NCI-H2029 treated with DMSO at 0.1 percent for 48 hours (cell line): ENCODE measurements at regions not wholly inside any gene's neighbourhood (a gene's known extent, or its start where the extent isn't known, plus 50 kb on each side); places are given as distances from the start of the nearest gene placed in this dataset.

Source experiments
- DNase-seq: peaks from one replicate; lab custom pipeline; 2025; lab: John Stamatoyannopoulos, UW

DNA sequence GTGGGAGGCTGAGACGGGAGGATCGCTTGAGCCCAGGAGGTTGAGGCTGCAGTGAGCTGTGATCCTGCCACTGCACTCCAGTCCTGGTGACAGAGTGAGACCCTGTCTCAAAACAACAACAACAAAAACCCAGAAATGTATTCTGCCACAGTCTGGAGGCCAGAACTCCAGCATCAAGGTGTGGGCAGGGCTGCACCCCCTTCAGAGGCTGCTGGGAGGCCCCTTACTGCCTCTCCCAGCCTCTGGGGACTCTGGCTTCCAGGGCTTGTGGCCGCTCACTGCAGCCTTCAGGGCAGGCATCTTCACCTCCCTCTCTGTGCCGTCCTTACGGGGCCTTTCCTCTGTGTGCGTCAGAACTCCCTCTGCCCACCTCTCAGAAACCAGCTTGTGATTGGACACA, 209.4 kb upstream of the GSE1 start:
- no peak for DNase-seq

DNA sequence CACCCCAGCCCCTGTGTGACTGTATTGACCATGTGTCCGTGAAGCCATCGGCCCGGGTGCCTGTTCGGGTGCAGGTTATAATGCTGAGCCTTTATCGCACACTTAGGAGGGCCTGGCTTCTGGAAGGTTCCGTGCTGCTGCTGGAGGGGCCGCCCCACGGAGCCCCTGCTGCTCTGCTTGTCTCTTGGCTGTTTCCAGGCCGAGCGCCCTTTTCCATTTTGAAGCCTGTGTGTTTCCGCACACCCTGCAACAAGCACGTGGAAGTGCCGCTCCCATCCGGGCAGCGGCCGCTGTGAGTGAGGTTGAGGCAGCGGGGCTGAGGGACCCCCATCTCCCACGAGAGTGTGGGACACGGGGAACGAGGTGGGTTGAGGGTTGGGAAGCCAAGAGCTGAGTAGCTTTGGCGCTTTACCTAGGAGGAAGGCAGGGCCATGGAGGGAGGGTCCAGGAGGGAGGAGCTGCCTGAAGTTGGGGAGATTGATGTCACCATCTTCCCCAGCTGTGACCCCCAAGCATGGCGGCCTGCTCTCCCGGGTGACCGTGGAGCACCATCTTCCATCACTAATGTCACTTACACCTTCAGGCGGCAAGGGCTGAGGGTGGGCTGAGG, 200.1 kb upstream of the GSE1 start:
- DNase-seq, result no peak

DNA sequence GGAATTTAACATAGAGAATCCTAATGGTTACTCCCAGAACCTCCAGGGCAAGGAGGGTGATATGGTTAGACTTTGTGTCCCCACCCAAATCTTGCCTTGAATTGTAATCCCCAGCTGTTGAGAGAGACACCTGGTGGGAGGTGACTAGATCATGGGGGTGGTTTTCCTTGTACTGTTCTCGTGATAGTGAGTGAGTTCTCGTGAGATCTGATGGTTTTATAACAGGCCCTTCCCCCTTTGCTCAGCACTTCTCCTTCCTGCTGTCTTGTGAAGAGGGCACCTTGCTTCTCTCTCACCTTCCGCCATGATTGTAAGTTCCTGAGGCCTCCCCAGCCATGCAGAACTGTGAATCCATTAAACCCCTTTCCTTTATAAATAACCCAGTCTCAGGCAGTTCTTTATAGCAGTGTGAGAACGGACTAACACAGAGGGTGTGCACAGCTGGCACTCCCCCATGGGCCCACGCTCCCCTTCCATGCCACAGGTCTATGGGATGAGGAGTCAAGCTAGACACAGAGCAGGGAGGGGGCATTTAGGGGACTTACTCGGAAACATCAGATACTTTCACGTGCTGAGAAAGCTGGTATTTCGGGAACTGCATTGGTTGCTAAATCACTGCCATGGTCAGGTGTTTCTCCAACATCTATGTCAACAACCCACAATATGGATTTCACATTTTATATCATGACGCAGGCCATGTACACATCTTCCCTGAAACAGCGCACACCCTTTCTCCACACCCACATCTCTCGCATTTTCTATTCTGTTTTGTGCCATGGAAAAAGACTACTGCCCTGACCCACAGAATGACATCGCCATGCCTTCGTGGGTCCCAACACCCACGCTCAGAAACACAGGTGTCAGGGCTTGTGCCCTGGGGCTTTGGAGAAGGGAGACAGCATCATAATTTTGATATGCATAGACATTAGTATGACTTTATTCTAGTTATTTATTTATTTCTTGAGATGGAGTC, 199.1 kb upstream of the GSE1 start:
- DNase-seq, result no peak

DNA sequence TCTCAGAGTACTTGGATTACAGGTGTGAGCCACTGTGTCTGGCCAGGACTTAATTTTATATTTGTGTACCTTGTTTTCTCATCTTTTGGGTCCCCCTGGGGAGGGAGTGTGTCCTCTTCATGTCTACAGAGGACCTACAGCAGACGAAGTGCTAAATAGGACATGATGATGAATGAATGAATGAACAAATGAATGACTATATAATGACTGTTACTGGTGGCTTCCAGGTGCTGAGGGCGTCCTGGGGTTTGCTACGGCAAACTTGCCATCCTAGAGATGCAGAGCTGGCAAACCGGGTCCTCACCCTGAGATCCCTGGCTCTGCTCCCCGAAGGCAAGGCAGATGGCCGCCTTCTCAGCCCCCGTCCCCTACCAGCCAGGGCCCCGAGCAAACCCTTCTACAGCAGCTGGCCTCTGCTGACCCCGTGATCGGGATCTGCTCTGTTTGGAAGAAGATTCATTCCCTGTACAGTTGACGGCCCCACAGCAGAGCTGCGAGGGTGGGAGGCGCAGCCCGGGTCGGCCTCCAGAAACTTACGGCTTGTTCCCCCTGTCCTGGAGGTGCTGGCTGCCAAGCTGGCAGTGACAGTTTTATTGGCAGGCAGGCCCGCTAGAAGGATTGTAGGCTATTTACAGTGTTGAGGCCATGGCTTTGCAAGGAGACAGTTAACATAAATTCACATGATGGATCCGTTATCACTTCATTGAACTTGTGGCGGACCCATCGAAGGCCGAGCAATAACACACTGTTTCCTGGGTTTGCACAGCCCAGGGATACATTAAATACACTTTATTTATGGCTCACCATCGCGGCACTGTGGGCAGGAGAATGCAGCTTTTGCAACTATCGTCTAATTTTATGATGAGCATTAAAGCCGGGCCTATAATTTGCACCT, 197.7 kb upstream of the GSE1 start:
- no peak for DNase-seq

DNA sequence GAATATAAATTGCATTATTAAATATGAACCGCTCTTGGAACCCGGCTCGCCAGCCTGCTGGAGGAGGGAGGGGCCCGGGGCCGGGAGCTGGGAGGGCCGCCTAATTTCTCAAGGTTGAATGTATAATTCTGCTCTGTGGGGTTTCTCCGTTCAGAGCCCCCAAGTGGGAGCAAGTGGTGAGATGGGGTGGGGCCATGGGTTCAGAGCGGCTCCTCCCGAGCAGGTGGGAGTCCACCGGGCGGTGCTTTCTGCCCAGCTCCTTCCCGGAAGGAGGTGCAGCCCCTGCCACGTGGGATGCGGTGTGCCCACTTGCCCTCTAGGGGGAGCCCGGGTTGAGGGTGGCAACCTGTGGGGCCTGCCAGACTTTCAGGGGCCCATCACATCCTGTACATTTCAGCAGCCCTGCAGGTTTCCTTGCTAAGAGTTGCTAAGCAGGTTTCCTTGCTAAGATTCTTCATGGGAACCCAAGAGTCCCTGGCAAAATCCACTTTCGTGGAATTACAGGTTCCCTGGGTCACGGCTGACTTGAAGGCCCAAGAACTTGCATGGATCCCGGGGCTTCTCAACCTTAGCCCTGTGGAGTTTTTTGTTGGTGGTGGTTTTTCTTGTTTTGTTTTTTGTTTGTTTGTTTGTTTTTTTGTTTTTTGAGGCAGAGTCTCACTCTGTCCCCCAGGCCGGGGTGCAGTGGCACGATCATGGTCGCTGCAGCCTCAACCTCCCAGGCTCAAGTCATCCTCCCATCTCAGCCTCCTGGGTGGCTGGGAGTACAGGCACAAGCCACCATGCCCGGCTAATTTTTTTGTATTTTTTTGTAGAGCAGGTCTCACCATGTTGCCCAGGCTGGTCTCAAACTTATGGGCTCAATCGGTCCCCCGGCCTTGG, 196.7 kb upstream of the GSE1 start:
- peak; percentile 19 for DNase-seq

DNA sequence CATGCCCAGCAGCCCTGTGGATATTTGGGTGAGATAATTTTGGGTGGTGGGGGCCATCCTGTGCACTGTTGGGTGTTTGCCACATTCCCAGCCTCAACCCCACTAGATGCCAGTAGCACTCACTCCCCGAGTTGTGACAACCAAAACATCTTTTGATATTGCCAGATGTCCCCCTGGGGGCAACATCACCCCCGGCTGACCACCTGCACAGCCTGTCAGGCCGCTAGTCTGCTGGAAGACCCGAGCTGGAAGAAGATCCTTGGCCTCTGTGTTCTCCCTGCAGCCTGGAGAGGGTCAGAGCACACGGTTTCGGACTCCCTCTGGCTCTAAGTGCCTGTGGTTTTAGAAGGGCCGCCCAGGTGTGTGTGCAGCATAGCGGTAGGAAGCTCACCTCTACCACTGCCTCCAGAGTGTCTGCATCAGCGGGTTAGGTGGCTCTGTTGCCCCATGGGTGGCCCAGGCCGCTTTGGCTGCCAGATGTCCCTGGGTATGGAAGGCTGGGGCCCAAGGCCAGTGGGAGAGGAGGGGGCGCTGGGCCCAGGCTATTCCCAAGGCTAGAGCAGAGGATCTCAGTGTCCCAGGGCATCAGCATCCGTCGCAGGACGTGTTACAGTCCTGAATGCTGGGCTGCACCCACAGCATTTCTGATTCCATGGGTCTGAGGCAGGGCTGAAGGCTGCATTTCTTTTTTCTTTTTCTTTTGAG, 195.8 kb upstream of the GSE1 start:
- no peak for DNase-seq

DNA sequence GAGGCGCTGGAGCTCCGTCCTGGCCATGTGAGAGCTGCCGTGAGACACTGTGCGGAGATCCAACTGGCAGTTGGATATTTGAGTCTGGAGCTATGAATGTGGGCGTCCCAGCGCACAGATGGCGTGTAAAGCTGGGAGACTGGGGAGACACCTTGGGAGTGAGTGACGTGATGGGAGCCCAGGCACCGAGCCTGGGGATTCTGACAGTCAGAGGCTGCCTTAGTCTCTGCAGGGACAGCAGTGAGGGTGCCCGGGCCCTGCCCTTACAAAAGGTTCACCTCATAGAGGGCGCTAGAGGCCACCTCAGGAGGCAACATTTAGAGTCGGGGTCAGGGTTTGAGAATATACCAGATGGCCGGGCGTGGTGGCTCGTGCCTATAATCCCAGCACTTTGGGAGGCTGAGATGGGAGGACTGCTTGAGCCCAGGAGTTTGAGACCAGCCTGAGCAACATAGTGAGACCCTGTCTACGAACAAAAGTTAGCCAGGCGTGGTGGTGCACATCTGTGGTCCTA, 194.1 kb upstream of the GSE1 start:
- no peak for DNase-seq

DNA sequence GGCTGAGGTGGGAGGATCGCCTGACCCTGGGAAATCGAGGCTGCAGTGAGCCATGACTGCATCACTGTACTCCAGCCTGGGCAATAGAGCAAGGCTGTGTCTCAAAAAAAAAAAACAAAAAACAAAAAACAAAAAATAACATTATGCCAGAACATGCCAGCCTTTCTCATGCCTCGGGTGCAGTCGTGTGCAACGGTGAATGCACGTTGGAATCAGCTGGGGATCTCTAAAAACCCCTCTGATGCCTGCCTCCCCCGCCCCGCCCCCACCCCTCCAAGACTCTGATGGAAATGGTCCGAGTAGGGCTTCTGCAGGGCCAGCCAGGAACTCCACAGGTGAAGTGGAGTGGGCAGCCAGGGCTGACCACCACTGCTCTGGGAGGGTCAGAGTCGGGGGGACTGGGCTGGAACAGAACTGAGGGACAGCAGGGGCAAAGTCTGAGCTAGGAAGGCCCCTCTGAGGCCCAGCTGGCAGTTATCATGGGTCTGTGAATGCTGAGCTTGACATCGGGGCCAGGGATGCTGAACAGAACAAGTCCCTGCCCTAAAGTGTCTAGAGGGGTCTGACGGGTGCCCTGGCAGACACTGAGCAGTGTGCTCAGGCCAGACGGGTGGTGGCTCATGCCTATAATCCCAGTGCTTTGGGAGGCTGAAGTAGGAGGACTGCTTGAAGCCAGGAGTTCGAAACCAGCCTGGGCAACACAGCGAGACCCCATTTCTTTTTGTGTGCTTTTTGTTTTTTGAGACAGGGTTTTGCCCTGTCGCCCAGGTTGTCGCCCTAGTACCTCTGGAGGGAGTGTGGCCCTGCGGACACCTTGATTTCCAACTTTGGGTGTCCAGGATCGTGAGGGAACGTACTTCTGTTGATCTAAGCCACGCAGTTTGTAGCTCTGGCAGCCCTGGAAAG, 193.4 kb upstream of the GSE1 start:
- DNase-seq, result no peak

DNA sequence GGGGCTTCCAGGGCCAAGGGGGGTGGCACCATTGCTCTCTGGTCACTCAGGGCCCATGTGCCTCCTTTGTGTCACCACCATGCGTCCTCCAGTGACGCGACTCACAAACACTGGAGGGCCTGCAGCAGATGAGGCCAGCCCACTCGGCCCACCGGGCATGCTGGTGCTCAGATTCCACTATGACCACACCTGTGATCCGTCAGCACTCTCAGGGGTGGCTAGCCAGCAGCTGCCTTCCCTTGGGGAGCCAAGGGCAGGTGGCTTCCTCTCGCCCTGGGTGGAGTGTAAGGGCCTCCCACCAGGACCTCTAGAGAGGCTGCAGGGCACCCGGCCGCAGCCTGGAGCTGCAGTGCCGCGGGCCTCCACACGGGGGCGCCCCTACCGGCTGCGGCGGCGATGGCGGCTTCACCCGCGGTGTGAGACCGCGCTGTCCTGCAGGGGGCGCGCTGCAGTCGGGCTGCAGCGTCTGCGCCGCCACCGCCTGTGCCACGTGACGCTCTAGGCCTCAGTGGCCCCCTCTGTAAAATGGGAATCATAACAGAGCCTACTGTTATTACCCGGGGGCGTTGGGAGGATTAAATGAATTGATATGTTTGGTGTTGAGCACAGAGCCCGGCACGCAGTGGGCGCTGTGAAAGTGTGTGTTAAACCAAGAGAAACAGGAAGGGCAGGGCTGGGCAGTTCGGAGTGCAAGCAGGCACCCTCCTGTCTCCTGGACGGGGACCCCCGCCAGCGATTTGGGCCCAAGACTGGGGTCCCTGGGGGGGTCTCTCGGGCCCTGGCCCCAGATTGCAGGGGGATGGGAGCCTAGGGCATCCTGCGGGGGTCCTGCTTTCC, 192.4 kb upstream of the GSE1 start:
- DNase-seq, result no peak

DNA sequence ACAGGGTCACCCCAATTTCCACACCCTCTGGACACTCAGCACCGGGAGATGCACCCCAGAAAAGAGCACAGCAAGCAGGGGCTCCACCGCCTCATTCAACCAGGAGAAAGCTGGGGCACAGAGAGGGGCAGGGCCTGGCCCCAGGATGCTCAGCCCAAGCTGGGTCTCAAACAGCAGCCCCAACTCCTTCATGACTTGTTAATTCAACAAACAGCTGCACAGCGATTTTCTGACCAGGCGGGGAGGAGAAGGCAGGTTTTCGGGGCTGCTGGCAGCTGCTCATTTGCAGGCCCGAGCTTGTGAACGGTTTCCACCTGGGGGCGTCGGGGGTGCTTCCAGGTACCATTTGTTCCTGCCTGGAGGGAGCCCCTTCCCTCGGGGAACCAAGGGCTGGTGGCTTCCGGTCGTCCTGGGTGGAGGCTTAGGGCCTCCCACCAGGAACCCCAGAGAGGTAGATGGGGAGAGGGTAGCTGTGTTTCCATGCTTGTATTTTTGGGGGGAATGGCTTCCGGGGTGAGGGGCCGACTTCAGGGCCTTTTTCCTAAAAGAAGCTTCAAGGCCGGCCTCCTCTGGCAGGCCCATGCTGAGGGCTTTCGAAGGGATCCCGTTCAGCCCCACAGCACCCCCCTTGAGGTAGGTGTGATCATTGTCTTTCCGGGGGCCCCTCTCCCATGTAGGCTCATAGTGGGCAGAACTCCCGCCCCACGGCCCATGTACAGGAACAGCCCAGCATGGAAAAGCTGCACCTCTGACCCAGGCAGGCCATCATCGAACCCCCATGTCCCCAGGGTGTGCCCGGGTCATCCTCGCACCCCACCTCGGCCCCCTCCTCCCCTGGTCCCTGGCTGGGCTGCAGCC, 191.6 kb upstream of the GSE1 start:
- no peak for DNase-seq

DNA sequence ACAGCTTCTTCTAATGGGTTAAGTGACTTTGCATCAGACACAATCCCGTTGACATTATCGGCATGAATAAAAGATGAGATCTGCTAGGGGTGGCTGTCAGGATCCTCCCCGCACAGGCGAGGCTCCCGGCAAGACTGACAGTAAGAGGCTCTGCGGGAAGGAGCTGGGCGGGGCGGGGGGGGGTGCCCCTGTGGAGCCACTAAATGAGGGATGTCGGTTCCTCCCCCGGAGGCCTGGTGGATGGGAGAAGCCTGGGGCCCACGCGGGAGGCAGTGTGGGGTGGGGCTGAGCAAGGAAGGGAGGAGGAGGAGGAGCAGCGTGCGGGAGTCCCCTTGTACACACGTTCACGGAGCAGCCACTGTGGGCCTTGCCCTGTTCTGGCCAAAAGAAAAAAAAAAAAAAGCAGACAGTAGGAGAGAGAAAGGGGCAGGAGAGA, 190.9 kb upstream of the GSE1 start:
- DNase-seq, result no peak

DNA sequence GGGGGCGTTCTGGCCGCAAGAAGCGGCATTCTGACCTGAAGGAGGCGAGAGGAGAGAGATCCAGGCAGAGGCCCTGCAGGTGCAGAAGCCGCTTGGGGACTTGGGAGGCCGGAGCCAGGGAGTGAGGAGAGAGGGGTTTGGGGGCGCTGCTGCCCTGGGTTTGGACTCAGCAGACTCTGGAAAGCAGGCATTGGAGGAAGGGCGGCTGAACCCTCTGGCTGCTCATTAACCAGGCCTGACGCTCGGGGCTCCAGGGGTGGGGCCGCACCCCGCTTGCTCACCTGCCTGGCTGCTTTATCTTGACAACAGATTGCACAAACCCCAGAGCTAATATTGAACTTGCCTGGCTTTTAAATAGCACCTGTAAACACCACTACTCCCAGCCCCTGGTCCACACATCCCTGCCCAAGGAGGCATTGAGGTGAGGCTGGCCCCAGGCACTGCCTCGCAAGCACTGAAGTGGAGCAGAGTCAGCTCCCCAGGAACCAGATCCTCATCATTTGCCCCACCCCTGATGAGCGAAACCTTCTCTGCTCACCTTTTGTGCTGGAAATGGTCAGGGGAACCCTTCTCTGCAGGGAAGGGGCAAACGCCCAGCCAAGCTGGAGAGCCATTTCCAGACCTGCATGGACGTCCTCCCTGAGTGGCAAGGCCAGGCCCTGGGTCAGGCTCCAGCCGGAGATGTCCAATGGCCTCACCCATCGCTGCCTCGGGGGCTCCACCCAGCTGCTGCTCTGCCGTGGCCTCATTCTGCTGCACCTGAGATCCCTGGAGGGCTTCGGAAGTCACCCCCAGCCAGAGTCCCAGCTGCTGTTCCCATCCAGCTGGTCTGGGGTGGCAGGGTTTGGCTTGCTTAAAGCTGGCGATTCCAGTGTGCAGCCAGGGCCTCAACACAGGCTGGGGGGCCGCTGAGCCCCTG, 190.2 kb upstream of the GSE1 start:
- DNase-seq, result no peak

DNA sequence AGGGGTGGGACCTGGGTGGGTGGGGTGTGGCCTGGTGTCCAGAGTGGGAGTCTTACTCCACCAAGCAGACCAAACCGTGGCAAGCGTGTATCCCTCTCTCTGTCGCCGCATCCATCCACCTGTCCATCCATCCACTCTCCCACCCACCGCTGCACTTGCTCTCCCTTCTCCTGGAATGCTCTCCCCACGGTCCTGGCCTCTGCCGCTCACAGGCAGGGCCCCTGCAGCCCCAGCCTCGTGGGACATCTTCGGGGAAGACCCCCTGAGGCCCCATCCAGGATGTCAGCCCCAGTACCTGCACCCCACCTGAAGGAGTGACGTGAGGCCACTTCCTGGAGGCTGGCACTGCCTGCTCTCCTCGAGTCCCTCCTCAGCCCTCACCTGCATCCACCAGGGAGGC, 189.5 kb upstream of the GSE1 start:
- DNase-seq, result no peak

DNA sequence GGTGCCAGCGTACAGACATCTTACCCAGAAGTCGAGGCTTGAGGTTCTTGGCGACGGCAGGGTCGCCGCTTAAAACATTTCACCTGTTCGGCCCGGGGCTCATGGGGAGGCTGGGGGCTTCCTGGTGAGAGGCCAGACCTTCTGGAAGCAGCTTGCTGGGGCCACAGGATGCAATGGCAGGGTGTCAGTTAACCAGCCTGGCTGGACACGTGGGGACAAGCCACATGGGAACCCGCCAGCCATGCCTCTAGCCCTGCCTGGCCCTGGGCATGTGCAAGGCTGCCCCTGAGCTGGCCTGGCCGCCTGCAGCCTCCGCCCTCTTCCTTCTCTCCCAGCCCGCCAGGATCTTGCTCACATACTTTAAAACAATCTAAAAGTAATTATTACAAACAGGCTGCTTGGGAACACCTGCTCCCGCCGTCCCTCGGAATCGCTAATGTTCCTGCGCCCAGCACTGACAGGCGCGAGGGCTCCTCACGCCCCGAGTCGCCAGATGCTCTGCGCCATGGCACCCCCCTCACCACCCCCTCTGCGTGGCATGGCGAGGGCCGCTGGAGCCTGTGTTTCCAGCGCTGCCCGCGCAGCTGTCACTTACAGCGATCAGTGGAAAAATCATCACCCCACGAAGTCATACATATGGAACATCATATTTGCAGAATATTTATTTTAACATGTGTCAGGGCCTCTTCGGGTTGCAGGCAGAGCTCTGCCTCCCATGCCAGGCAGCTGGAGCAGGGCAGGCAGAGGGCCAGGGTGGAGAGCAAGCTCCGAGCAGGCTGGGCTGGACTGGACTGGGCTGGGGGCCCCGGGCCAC, 188.7 kb upstream of the GSE1 start:
- DNase-seq, result no peak

DNA sequence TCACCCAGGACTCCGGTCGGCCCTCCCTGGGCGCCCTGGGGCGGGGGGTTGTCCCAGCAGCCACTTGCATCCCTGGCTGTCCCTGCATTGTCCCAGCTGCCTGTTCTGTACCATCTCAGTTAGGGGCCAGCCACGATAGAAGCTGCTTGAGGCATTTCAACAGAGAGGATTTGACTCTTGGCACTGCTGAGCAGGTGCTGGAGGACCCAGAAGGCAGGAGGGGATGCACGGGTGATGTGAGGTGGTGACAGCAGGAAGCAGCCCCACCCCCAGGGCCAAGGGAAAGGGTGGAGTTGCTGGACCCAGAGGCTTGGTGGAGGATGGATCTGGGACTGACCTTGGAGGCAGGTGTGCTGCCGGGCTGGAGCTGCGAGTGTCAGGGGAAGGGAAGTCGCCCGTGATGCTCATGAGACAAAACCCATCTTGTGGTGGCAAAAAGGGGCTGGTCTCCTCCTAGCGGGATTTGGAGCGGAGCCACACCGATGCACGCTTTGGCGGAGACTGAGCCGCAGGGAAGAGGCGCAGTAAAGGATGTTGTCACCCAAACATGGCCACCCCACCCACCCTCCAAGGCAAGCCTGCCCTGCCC, 188.0 kb upstream of the GSE1 start:
- no peak for DNase-seq
